Ectodermal cell (in vitro differentiated cells): ENCODE measurements at regions not wholly inside any gene's neighbourhood (a gene's known extent, or its start where the extent isn't known, plus 50 kb on each side); places are given as distances from the start of the nearest gene placed in this dataset.

Experiments
- H3K27ac ChIP-seq: 2 replicates; pipeline ENCODE4 v1.7.0; 2013; ENCODE audit warnings: mild to moderate bottlenecking, low read depth, low read length; ENCODE audit not compliant: insufficient read depth, poor library complexity, severe bottlenecking
- H3K27me3 ChIP-seq: 2 replicates; pipeline ENCODE4 v1.7.0; 2013; ENCODE audit warnings: mild to moderate bottlenecking, low read length; ENCODE audit not compliant: insufficient read depth, control insufficient read depth, poor library complexity, severe bottlenecking
- H3K36me3 ChIP-seq: one replicate; pipeline ENCODE4 v1.7.0; 2013; ENCODE audit warnings: low read length; ENCODE audit not compliant: control insufficient read depth, insufficient read depth
- H3K4me1 ChIP-seq: one replicate; pipeline ENCODE4 v1.7.0; 2013; ENCODE audit warnings: low read length; ENCODE audit not compliant: control insufficient read depth, insufficient read depth
- H3K4me3 ChIP-seq: 2 replicates; pipeline ENCODE4 v1.7.0; 2013; ENCODE audit warnings: low read depth, low read length, control low read depth; ENCODE audit not compliant: insufficient read depth
- H3K9me3 ChIP-seq: 2 replicates; pipeline ENCODE4 v1.7.0; 2013; ENCODE audit warnings: mild to moderate bottlenecking, low read length, moderate library complexity; ENCODE audit not compliant: control insufficient read depth
- WGBS, 2 experiments: methylation state at CpG; one replicate each; pipeline ENCODE4 v1.1.7; 2013; ENCODE audit warnings: missing lambda C conversion rate in 2 of 2; 5-methylcytosine and 5-hydroxymethylcytosine counted together

GRCh38 chr17:79203657-79204056, 129.0 kb downstream of the ENGASE start:
- no peaks in the 10 kb centered on the region for H3K9me3 ChIP-seq
- 86 to 93% methylated on average over 5 of the region's 5 CpGs for WGBS, 2 experiments
- no peak overlapping the region for H3K27ac ChIP-seq
- no peaks in the 10 kb centered on the region for H3K27me3 ChIP-seq
- H3K4me1 ChIP-seq = peaks cover 7% of the 10 kb centered on the region
- no peak overlapping the region for H3K4me3 ChIP-seq
- no peaks in the 10 kb centered on the region for H3K36me3 ChIP-seq

GRCh38 chr17:79203016-79203415, 128.4 kb downstream of the ENGASE start:
- H3K4me1 ChIP-seq = peaks cover 7% of the 10 kb centered on the region
- 82 to 91% methylated on average over 4 to 6 of the region's 9 CpGs for WGBS, 2 experiments
- no peaks in the 10 kb centered on the region for H3K27me3 ChIP-seq
- H3K4me3 ChIP-seq = no peak overlapping the region
- H3K27ac ChIP-seq = no peak overlapping the region
- H3K36me3 ChIP-seq = no peaks in the 10 kb centered on the region
- no peaks in the 10 kb centered on the region for H3K9me3 ChIP-seq

DNA sequence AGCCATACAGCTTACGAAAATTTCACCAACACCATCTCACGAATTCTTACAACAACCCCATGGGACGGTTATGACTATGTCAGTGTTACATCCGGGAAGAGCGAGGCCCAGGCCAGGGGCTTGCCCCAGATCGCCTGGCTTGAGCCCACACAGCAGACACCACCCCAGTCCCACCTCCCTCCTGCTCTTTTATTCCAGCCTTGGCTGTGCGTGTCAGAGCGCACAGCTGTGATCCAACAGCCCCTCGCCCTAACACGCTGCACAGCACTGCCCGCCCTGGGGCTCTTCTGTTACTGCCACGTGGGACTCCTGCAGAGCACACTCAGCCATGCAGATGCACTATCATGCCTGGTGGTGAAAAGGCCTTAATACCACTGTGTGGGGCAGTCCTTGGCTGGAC, 127.9 kb downstream of the ENGASE start:
- Histone ChIP-seq H3K27me3 (no peaks in the 10 kb centered on the region), H3K9me3 (no peaks in the 10 kb centered on the region), H3K27ac (no peak overlapping the region), H3K4me1 (peaks cover 7% of the 10 kb centered on the region), H3K4me3 (no peak overlapping the region), H3K36me3 (no peaks in the 10 kb centered on the region)
- WGBS, 2 experiments = 75 to 76% methylated on average over 12 of the region's 12 CpGs

DNA sequence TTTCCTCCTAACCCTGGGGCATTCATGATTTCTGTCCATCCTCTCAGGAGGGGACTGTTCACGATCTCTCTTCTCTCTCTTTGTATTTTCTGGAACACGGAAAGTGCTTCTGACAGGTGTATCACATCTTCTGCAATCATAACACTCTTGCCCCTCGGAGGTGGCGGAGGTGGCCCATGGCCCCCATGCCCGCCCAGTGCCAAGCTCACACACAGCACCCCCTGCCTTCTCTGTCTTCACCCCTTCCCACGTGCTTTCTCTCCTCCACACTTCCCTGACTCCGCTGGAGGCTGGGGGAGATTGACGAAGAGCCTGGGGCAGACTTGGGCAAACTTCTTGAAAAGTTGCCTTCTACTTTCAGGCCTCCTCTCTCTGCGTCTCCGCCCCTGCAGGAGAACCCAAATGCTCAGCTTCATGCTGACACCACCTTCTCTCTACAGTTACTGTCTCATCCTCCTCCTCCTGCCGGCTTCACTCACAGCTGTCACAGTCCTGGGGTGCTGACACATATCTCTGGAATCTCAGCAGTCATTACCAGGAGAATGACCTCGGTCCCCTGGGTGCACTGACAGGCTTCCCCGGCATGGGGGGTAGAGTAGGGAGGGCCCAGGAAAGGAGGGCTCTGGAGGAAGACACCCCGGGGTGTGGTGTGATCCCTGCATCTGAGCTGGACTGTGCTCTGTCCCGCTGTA, 127.1 kb downstream of the ENGASE start:
- Histone ChIP-seq H3K9me3 (no peaks in the 10 kb centered on the region), H3K27me3 (no peaks in the 10 kb centered on the region), H3K4me1 (peaks cover 7% of the 10 kb centered on the region), H3K27ac (no peak overlapping the region), H3K36me3 (no peaks in the 10 kb centered on the region), H3K4me3 (no peak overlapping the region)
- WGBS, 2 experiments = 65% methylated on average over 15 of the region's 15 CpGs

- Histone ChIP-seq H3K9me3 (no peaks in the 10 kb centered on the region), H3K4me3 (no peak overlapping the region), H3K4me1 (peaks cover 7% of the 10 kb centered on the region), H3K27me3 (no peaks in the 10 kb centered on the region), H3K36me3 (no peaks in the 10 kb centered on the region), H3K27ac (no peak overlapping the region)
- WGBS, 2 experiments = 47 to 51% methylated on average over 6 of the region's 6 CpGs
These were observed 126.5 kb downstream of the ENGASE start for GRCh38 chr17:79201119-79201518.

DNA sequence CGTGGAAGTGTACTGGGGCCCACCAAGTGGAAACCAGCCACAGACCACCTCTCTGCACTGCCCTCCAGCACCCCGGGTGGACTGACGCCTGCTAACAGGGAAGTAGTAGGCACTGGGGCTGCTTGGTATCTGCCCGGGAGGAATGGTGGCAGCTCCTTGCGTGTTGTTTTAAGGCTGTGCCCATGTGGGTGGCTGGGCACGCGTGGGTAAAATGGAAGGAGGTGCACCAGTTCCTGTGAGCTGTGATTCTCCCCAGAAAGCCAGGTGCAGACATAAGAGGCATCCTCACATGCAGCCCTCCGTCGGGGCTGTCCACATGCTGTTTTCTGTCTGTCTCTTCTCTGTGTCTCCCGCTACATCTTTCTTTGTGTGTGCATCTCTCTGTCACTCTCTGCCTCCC, 122.3 kb downstream of the ENGASE start:
- 78 to 80% methylated on average over 10 of the region's 10 CpGs for WGBS, 2 experiments
- no peaks in the 10 kb centered on the region for H3K36me3 ChIP-seq
- peaks cover 5% of the 10 kb centered on the region for H3K27me3 ChIP-seq
- peaks cover 13% of the 10 kb centered on the region for H3K4me1 ChIP-seq
- H3K9me3 ChIP-seq = no peaks in the 10 kb centered on the region
- no peak overlapping the region for H3K27ac ChIP-seq
- H3K4me3 ChIP-seq = no peak overlapping the region

DNA sequence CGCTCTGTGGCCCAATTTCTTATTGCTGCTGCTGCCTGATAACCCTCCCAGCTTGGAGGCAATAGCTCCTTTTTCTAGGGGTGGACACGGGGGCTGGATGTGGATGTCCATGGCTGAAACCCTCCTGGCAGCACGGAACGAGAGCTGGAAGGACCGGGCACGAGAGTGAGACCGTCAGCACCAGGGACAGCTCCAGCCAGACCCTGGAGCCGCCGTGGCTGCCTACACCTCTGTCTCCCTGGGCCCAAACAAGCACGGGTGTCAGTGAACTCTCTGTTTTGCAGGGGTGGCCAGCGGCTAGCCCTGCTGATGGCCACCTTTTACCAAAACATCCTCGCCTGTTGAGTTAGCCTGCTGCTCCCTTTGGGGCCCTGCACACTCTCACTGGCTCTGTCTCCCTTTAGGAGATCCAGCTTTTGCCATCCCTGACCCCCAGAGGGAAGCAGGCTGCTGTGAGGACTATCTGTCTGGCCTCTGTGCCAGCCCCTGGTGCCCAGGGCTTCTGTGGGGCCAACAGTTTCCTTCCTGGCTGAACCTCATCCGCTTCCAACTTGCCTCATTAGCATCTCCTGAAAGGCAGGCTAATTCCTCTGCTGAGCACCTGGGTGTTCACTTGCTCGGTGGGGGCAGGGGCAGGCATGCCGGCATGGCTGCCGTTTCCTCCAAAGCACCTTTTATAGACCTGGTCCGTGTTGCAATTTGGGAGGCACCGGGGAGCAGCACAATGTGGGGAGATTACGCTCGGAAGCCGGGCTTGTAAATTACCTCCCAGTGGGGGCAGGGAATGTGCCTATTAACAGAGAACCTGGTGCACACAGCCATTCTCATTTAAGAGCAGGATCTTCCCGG, 118.1 kb downstream of the ENGASE start:
- WGBS, 2 experiments = 7 to 8% methylated on average over 22 of the region's 22 CpGs
- H3K9me3 ChIP-seq = no peaks in the 10 kb centered on the region
- H3K4me1 ChIP-seq = peaks cover 19% of the 10 kb centered on the region
- H3K4me3 ChIP-seq = no peak overlapping the region
- H3K27me3 ChIP-seq = peaks cover 8% of the 10 kb centered on the region
- no peaks in the 10 kb centered on the region for H3K36me3 ChIP-seq
- no peak overlapping the region for H3K27ac ChIP-seq

DNA sequence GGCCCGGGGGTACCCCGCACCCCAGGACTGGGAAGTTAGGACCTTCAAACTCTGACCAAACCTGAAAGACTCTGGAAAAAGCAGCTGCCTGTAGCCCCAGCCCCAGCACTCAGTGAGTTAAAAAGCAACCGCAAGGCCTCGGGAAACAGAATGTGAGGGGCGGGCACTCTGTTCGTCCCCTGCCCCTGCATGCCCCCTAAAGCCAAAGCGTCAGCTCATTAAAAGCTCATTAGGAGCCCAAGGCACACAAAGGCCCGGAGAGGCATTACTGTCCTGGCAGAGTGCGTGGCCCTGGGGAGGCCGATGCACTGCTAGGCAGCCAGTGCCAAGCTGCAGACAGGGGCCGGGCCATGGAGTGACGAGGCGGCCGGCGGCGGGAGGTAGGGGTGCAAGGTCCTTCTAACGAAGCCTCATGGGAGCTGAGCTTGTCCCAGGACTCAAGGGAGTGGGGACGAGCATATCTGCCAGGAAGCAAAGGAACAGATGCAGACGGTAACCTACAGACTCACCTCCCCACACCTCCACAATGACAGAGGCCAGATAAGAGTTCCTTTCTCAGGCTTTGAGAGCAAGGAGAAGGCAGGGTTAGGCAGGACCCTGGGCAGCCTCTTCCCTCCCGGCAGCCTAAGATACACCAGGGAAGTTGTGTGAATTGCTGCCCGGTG, 116.8 kb downstream of the ENGASE start:
- no peak overlapping the region for H3K27ac ChIP-seq
- H3K27me3 ChIP-seq = peaks cover 17% of the 10 kb centered on the region
- H3K4me3 ChIP-seq = no peak overlapping the region
- no peaks in the 10 kb centered on the region for H3K9me3 ChIP-seq
- no peaks in the 10 kb centered on the region for H3K36me3 ChIP-seq
- WGBS, 2 experiments = 40 to 41% methylated on average over 21 of the region's 21 CpGs
- peaks cover 19% of the 10 kb centered on the region for H3K4me1 ChIP-seq

DNA sequence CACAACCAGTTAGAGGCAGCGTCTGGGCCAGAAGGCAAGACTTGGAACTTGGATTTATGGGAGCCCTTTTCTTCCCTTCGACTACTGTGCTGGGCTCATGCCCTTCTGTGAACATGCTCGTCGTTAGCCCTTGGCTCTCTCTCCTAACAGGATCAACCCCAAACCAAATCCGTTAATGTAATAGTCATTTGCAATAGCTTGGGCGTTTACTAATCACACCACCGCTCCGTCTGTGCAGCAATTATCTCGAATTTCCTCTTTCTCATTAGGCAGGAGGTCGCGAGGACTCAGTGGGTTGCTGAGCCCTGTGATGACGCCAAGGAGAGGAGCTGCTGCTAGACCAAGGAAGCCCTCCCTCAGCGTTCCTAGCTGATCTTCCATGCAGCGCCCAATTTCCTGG, 114.7 kb downstream of the ENGASE start:
- H3K4me3 ChIP-seq = no peak overlapping the region
- H3K4me1 ChIP-seq = peaks cover 19% of the 10 kb centered on the region
- H3K27me3 ChIP-seq = peaks cover 33% of the 10 kb centered on the region
- no peaks in the 10 kb centered on the region for H3K36me3 ChIP-seq
- H3K27ac ChIP-seq = no peak overlapping the region
- WGBS, 2 experiments = 92% methylated on average over 14 of the region's 14 CpGs
- H3K9me3 ChIP-seq = no peaks in the 10 kb centered on the region

- 85 to 86% methylated on average over 7 of the region's 7 CpGs for WGBS, 2 experiments
- Histone ChIP-seq H3K4me1 (peaks cover 19% of the 10 kb centered on the region), H3K36me3 (no peaks in the 10 kb centered on the region), H3K4me3 (no peak overlapping the region), H3K9me3 (no peaks in the 10 kb centered on the region), H3K27ac (no peak overlapping the region), H3K27me3 (peaks cover 39% of the 10 kb centered on the region)
These were observed 114.1 kb downstream of the ENGASE start for GRCh38 chr17:79188685-79189084.
